Esophagus muscularis mucosa (tissue), 3 donors: ENCODE measurements at regions not wholly inside any gene's neighbourhood (a gene's known extent, or its start where the extent isn't known, plus 50 kb on each side); places are given as distances from the start of the nearest gene placed in this dataset.

Source experiments
- CTCF ChIP-seq, 3 experiments: fragments of 200-600 bp in 2 of 3; fragments of 450-650 bp in 1 of 3; sonication (generic) in 2 of 3; IDR thresholded peaks; one replicate each; pipeline ENCODE4 v1.5.1; 2017 to 2019; ENCODE audit warnings: antibody characterized with exemption in 3 of 3, mild to moderate bottlenecking in 2 of 3, moderate library complexity in 1 of 3
- EP300 ChIP-seq: sonication (generic); formaldehyde crosslinking; IDR thresholded peaks from one replicate; pipeline ENCODE4 v1.6.1; 2017; ENCODE audit warnings: antibody characterized with exemption

- TF ChIP-seq CTCF (IDR thresholded peaks at IDR 0.05) (no peak), EP300 (no peak)
Observed at GRCh38 chr4:176005766-176006165, 59.9 kb upstream of the WDR17 start.
